Stimulated activated CD8-positive, alpha-beta memory T cell treated with anti-CD3 and anti-CD28 coated beads, Interleukin-4, amount 100 ng/mL, for 48 hours (primary cell): ENCODE measurements at regions not wholly inside any gene's neighbourhood (a gene's known extent, or its start where the extent isn't known, plus 50 kb on each side); places are given as distances from the start of the nearest gene placed in this dataset.
"Not testable (repeated sequence)": the region's sequence is repeated elsewhere in the genome, so short reads cannot be mapped to it uniquely, and the experiment has no call there.

Experiments
- DNase-seq: peaks from one replicate; pipeline ENCODE4 v3.0.0-alpha.2; 2020

DNA sequence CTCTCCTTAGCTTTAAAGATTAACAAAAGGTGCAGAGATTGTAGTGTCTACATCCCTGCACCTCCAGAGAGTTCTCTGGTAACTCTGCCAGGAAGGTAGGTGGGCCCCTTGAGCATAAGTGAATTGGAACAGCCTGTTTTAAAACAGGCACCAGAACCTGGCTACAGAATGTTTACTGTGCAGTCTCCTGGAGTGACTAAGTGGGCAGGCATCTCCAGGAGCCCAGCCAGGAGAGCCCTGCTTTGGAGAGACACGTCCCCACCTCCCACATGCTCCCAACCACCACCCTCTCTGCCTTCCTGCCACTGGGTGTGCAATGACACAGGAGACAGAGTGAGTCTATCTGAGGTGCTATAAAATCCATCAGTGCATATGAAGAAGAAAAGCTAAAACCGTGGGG is 110.3 kb upstream of the EYA4 start:
- DNase-seq: no peak

DNA sequence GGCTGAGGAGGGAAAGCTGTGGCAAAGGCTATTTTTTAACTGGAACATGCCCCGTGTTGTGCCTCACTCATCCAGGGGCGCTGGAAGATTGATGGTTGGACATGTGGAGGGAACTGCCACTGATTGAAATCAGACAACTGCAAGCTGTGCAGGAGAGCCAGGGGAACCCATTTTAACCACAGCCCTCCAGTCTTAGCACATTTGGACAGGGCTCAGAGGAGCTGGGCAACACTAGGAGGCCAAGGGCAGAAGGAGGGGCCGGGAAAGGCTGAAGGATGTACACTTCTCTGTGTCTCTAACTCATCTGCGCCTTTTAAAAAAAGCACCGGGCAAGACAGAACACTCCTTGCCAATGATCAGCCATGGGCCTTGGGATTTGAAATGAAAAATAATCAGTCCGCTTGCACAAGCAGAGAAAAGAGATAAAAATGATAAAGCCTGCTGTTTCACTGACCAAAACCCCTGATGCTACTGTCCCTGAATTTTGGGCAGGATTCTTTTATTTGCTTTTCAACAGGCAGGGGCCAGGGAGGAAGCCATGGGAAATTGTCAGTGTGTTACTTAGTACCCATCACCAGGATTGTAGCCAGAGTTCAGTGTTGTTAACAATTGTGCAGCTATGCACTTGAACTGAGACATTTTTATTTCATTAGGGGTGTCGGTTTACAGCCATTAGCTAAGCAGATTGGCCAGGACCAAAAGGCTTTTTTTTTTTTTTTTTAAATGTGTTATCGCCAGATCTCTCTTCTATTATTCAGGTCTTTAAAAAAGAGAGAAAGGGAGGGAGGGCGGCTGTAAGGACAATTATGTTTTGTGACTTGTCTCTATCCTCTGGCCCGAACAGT is 109.3 kb upstream of the EYA4 start:
- no peak for DNase-seq

DNA sequence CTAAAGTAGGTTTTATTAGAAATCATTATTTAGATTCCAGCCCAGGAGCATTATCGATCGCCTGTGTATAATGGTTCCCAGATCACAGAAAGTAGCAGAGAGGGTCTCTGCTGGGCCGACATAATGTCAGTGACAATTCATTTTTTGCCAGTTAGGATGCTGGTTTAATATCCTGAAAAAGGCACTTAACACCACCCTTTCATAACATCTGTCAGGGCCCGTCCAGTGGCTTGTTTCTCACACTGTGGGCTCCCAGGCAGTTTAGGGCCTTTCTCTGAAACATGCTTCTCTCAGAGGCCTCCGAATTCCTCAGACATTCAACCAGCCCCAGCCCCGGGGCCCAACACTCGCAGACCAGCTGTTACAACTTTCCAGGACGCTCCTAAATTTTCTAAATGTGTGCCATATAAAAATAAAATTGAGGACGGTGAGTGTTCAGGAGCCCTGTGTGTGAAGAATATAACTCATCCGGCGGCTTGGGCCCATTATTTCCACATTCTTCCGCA is 108.6 kb upstream of the EYA4 start:
- DNase-seq: no peak

DNA sequence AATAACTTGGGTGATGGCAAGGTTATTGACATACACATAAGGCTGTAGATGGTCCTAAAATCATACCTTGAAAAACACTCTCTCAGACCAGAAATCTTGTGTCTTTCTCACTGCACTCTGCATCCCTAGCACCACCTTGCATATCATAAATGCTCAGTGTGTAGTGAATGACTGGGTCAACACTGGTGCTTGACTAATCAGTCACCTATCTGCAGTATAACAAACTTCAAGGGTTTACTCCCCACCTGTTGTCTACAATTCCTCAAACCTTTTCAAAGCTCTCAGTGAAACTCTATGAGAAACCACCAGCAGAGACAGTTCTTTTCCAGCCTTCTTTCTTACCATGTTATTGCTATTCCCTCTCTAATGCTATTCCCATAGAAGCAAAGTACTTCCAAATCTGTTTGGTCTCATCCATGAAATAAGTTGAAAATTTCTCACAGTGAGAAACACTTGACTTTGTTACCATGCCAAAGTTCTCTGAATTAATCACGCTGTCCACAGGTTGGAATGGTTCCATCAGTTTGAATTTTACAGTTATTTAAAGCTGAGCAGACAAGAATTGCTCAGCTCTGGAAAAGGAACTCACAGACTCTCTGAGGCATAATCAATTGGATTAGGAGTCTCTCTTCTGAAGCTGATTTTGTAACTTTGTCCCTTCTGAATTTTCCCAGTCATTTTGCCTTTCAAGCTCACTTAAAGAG is 104.8 kb upstream of the EYA4 start:
- no peak for DNase-seq

DNA sequence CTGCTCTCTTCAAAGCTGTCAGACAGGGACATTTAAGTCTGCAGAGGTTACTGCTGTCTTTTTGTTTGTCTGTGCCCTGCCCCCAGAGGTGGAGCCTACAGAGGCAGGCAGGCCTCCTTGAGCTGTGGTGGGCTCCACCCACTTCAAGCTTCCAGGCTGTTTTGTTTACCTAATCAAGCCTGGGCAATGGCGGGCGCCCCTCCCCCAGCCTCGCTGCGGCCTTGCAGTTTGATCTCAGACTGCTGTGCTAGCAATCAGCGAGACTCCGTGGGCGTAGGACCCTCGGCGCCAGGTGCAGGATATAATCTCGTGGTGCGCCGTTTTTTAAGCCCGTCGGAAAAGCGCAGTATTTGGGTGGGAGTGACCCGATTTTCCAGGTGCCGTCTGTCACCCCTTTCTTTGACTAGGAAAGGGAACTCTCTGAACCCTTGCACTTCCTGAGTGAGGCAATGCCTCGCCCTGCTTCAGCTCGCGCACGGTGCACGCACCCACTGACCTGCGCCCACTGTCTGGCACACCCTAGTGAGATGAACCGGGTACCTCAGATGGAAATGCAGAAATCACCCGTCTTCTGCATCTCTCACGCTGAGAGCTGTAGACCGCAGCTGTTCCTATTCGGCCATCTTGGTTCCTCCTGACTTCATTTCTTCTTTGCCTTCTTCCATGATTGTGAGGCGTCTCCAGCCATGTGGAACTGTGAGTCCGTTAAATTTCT is 93.5 kb upstream of the EYA4 start:
- not testable (repeated sequence) for DNase-seq

DNA sequence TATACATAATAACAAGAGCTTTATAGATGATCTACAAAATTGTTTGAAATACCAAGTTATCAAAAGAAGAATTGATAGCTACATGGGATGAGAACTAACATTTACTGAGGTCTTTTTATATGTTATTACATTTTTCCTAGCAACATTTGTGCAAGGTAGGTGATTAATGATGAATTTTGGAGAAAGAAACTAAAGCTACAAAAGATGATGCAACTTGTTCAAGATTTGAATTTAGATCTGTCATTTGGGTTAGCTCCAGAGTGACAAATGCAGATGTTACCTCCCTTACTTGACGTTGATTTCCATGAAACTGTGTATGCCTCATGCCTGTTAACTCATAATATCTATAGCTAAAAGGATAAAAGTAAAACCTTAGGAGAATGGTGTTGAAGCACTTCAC is 84.5 kb upstream of the EYA4 start:
- DNase-seq: no peak

DNA sequence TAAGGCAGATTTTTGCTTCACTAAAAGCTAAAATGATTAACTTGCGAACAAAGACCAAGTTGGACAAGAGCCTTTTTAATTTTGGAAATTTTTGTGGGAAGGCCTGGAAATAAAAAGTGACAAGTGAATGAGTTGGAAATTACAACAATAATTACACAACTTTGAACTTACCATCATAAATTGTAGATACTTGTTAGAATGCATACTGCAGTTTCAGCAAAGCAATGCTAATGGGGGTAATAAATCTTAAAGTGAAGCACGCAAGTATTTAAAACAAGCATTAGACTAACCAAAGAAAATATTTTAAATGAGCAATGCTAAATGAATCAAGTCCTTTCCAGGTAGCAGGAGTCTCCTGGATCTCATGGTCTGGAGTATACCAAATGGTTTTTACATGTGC is 83.2 kb upstream of the EYA4 start:
- DNase-seq: no peak

DNA sequence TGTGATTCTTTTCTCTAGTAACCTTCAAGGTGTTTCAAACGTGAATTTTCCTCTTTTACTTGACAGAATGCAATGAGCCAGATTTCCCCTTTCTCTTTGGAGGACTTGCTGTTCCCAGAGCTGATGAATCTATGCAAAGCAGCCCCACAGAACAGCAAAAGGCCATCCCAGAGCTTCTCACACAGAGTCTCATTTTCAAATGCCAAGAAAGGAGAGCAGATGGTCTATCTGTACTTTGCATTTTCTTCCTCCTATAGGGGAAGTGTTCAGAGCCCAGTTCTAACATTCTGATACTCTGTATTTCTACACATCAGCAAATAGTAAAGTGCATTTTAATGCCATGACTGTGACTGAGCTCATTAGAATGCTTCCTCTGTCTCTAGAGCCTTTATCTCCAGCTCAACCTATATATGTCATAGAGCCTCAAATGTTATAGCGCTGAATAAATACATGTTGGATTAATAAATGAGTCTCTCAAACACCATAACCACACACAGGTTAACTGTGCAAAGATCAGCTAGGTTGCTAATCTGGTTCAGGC is 81.8 kb upstream of the EYA4 start:
- no peak for DNase-seq

DNA sequence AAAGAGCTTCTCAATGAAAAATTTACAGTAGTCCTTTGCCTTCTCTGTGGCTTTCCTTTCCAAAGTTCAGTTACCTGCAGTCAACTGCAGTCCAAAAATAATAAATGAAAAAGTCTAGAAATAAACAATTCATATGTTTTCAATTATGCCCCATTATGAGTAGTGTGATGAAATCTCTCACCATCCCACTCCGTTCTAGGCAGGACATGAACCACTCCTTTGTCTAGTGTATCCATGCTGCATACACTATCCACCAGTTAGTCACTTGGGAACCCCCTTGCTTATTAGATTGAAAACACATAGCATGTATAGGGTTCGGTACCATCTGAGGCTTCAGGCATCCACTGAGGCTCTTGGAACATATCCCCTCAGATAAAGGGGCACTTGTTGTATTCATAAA is 80.6 kb upstream of the EYA4 start:
- no peak for DNase-seq

DNA sequence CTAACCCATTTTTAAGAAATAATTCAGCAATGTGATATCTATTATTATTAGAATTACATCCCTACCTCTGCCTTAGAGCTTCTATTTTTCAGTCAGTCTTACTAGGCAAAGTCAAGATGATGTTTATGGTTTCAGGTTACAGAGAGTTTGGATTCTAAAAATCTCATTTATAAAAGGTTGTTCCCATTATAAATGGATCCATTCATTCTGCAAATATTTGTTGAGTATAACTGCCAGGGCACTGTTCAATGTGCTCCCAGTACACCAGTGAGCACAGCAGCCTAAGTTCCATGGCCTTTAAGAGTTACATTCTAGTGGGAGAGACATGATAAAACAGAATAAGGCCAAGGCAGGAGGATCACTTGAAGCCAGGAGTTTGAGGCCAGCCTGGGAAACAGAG is 75.9 kb upstream of the EYA4 start:
- DNase-seq: no peak

DNA sequence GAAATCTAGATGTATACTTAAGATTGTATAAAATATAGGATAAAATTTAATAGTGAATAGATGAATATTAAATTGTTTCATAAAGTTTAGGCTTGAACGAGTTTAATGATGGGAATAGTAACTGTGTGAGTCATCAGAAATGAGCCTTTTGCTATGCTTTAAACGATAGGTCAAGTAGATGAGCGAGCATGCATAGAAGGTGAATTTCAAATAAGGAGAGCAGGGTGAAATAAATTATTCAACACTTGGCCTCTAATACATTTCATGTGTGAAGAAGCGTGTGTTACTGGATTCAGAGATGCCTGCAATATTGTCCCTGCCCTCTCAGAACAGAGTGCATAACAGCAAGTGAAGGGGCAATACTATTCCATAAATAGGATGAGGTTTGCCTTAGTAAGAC is 74.4 kb upstream of the EYA4 start:
- DNase-seq: no peak

DNA sequence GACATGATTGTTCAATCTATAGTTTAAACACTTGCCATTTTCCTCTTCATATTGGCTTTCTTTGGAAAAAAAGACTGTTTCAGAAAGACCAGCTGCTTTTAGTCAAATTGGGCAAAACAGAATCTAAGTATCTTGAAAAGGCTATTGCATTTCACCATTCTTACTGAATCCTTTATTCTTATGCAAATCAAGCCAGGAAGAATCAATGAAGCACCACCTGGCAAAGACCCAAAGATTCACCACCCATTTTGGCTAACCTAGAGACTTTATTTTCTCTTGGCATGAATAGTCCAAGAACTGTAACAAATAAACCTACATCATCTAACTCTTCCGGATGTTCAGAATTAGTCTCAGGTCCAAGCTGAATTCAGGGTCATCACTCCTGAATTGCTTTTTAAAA is 71.3 kb upstream of the EYA4 start:
- DNase-seq: no peak

DNA sequence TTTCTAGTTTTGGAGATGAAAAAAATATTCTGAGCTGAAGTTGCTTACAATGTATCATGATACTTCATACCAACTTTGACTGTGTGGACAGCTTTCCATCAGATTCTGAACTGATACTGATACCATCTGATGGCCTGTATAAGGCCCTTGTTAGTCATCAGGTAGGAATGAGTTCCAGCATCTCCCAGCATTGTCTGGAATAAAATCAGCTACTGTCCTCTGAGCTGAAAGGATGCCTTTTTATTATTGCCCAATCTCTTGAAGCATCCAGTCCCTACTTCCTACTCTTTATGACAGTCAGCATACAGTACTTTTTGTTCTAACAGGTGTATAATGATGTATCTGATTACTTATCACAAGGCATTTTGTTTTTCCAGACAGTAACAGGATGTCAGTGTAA is 70.6 kb upstream of the EYA4 start:
- no peak for DNase-seq

DNA sequence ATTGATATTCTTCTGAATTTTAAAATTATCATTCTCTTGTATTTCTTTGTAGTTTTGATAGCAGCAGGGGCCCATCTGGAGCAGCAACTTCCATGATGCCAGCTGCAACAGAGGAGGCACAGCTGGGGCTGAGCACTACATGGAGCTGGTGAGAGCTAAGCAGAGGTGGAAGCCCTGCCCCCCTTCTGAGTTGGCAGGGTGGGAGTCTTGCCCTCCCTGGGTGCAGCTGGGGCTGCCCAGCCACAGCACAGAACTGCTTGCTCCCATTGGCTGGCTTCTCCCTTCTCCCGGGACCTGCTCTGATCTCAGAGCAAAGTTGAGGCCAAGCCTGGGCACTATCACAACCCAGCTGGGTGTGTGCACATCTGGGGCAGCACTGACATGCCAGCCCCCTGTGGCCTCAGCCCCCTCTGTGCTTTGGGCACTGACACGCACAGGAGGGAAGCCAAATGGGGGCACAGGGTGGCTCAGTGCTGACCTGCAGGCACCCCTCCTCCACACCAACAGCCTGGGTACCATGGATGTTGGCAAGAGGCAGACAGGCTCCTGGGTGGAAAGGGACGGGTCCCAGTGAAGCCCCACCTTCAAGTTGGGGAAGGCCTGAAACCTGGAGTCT is 69.1 kb upstream of the EYA4 start:
- no peak for DNase-seq

DNA sequence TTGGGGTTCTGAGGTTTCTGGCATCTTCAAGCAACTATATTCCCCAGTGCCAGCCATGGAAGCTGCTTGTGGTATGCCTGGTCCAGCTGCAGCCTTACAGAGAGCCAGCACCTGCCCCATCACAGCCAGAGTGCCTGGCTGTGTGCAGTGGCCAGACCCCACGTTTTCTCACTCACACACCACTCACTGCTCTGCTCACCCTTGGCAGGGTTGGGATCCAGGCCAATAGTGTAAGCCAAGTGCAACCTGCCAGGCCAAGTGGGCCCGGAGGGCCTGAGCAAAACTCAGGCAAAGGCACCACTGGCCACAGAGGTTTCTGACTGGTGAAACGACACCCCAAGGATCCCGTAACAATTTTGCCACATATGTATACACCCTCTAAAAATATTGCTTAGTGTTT is 67.9 kb upstream of the EYA4 start:
- DNase-seq: no peak

DNA sequence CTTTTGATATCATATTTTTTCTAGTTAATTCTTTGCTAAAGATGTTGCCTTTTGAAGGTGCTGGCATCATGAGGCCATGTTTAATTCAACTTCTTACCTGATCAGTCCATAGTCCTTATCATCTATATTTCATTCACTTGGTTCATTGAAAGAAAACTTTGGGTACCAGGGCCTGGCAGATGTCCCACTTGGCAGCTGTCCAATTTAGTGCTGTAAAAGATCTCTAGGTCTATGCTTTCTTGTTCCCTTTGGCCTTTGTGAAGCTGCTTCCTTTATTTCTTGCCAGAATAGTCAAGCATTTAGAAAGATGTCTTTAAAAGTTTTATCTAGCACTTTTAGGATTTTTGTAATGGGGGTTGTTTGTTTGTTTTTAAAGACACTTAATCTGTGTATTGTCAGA is 61.7 kb upstream of the EYA4 start:
- no peak for DNase-seq

DNA sequence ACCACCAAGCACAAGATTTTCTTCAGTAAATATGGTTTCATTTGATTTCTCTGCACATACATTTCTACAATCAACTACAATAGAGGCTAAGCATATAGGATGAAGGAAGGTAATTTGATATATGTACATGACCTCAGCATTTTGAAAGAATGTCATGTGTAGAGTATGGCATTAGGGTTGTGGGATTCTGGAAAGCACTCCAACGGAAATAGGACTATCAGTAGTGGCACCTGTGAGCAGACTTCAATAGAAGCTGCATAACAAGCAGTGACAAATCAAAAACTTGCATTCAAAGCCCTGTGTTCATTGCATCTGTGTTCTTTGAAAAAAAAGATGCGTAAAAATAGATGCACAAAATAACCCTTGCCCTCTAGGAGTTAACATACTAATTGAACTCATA is 57.5 kb upstream of the EYA4 start:
- no peak for DNase-seq

DNA sequence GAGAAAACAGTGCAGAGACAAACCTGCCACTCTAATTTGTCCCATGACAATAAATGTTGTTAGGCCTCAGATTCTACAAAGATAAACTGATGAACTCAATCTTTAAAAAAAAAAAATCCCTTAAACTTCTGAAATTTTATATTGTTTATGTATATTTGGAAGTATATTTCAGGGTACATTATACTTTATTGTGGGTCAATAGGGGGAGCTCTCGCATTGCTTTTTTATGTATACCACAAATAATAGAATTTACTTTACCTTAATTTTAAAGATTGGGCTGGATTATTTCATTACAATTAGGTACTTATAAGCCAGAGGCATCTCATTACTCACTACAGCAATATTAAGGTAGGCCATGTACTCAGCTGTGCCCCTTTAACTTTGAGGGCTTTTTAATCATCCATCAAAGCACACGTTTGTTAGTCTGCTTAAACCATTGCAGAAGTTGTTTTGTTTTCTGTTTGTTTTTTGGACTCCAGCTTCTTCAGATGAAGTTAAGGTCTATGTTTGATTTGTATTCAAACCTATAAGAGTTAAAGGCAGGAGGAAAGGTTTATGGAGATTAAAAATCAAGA is 56.3 kb upstream of the EYA4 start:
- DNase-seq: no peak

DNA sequence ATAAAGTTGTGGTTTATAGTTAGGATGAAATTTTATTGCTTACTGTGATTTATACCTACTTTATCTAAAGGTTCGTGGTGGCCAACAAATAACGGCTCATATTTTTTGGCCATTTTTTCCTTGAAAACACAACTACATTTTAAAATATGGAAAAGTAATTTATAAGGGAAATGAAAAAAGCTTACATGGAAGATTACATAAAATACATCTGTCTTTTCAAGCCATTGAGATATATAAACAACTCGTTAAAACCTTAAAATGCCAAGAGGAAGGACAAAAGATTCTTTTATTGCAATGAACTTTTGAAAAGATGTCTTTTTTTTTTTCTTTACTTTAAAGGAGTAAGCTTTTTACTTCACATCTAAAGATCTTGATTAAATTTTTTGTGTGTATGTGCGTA is 55.4 kb upstream of the EYA4 start:
- DNase-seq: no peak

DNA sequence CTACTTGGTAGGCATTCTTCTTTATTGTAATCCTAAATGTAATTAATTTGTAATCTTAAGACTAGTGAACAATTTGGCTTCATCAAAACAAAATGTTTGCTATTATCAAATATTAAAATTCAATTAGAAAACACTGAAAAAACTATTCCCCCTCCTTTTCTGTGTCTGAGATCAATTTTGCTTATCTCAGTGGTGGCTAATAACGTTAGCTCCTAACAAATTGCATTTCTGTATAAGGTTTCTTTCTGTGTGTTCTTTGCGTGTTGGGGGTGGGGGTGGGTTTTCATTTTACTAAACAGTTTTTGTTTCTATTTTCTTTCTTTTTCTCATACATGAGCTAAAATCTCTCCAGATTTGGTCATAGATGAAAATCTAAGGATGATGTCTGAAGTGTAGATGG is 54.0 kb upstream of the EYA4 start:
- DNase-seq: no peak

DNA sequence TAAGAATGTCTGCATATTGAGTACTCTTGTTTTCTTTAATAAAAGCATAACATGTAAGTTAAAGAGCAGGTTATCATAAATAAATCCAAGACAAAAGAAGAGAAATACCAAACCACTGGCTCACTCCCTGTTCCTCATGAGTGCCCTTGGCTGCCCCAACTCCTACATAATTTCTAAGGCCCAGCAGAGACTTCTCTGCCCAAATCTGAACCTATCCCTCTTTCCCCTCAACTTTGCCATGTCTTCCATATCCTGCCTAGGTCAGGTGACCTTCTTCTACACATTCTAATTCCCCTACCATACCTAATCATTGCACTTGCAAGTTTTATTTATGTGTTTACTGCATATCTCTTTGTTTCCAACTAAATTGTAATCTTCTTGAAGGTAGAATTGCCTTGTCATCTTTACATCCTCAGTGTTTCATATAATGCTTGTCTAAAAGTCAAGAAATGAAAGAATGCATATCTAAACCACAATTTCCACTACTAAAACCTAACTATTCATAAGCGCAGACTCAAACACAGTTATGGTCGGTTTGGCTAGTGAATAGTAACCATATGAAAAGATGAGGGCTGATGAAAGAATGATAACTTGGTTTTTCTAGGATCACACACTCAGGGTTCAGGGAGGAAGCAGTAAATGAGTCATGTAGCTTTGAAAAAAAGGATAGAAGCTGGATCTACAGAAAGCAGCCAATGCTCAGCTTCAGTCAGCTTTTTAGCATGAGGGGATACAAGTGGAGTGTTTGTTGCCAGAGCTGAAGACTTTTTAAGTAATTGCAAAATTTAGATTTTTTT is 53.3 kb upstream of the EYA4 start:
- DNase-seq: no peak

DNA sequence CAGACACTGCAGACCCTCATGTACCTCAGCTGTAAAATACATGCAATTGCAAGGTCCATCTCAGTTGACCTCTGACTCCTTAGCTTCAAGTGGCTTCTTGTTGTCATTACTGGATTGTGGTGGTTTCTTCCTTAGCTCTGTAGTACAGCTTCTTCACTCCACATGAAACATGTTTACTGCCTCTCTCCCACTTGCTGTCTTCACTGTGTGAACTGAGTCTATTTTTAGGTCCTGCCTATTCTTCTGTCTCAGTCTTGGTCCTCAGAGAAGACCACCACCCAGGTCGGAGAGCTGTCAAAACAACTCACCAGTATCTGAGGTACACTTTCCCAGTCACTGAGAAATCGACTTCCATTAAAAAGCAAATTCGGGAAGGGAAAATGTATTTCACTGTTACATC is 50.2 kb upstream of the EYA4 start:
- DNase-seq: no peak
